Urinary bladder (tissue), 3 donors: ENCODE measurements at regions not wholly inside any gene's neighbourhood (a gene's known extent, or its start where the extent isn't known, plus 50 kb on each side); places are given as distances from the start of the nearest gene placed in this dataset.

Source experiments
- DNase-seq: peaks from one replicate; pipeline ENCODE4 v3.0.0-alpha.2; 2015; ENCODE audit errors: extremely low spot score
- H3K27ac ChIP-seq: one replicate; pipeline ENCODE4 v1.5.1; 2013; ENCODE audit warnings: low read depth, mild to moderate bottlenecking, moderate library complexity
- H3K36me3 ChIP-seq: one replicate; pipeline ENCODE4 v1.6.1; 2013; ENCODE audit warnings: mild to moderate bottlenecking, moderate library complexity; ENCODE audit not compliant: insufficient read depth
- H3K4me1 ChIP-seq: one replicate; pipeline ENCODE4 v1.6.1; 2013; ENCODE audit warnings: mild to moderate bottlenecking, moderate library complexity; ENCODE audit not compliant: insufficient read depth
- H3K4me3 ChIP-seq: one replicate; pipeline ENCODE4 v1.5.1; 2013; ENCODE audit warnings: low read depth, low read length
- WGBS: extraction: QIAGEN DNeasy Blood & Tissue Kit; methylation state at CpG from one replicate; pipeline ENCODE4 v1.1.7; 2013; 5-methylcytosine and 5-hydroxymethylcytosine counted together
- donor health status: healthy with polysubstance abuse.
- donor health status: healthy.

GRCh38 chr11:40062616-40063015 is 1396.8 kb downstream of the LRRC4C start:
- 85% methylated on average over 2 of the region's 2 CpGs for WGBS
- no peaks in the 10 kb centered on the region for H3K4me1 ChIP-seq
- H3K4me3 ChIP-seq, result no peak overlapping the region
- H3K27ac ChIP-seq, result no peak overlapping the region
- H3K36me3 ChIP-seq, result no peaks in the 10 kb centered on the region
- DNase-seq, result no peak

- no peak for DNase-seq
- H3K27ac ChIP-seq, result no peak overlapping the region
- no peaks in the 10 kb centered on the region for H3K36me3 ChIP-seq
- no peak overlapping the region for H3K4me3 ChIP-seq
- H3K4me1 ChIP-seq, result no peaks in the 10 kb centered on the region
- 83% methylated on average over 3 of the region's 3 CpGs for WGBS
Measured at GRCh38 chr11:40061221-40061620, 1398.2 kb downstream of the LRRC4C start.

GRCh38 chr11:40054631-40055030 is 1404.8 kb downstream of the LRRC4C start:
- no peak for DNase-seq
- Histone ChIP-seq H3K36me3 (no peaks in the 10 kb centered on the region), H3K4me3 (no peak overlapping the region), H3K27ac (no peak overlapping the region), H3K4me1 (no peaks in the 10 kb centered on the region)

GRCh38 chr11:40045312-40045711 is 1414.1 kb downstream of the LRRC4C start:
- DNase-seq, result no peak
- Histone ChIP-seq H3K36me3 (no peaks in the 10 kb centered on the region), H3K4me1 (no peaks in the 10 kb centered on the region), H3K27ac (no peak overlapping the region), H3K4me3 (no peak overlapping the region)
- whole genome bisulfite sequencing, result 83% methylated on average over 3 of the region's 3 CpGs

- no peak overlapping the region for H3K27ac ChIP-seq
- no peaks in the 10 kb centered on the region for H3K4me1 ChIP-seq
- H3K36me3 ChIP-seq, result no peaks in the 10 kb centered on the region
- DNase-seq, result no peak
- no peak overlapping the region for H3K4me3 ChIP-seq
- 44% methylated on average over 2 of the region's 2 CpGs for WGBS
Measured at GRCh38 chr11:40037005-40037404, 1422.4 kb downstream of the LRRC4C start.

GRCh38 chr11:40032331-40032730 is 1427.1 kb downstream of the LRRC4C start:
- H3K4me1 ChIP-seq, result no peaks in the 10 kb centered on the region
- no peak overlapping the region for H3K27ac ChIP-seq
- DNase-seq, result no peak
- H3K36me3 ChIP-seq, result no peaks in the 10 kb centered on the region
- H3K4me3 ChIP-seq, result no peak overlapping the region
- WGBS, result 64% methylated on average over 3 of the region's 3 CpGs

- no peaks in the 10 kb centered on the region for H3K4me1 ChIP-seq
- WGBS, result 46% methylated on average over 2 of the region's 2 CpGs
Measured at GRCh38 chr11:40030867-40031266, 1428.6 kb downstream of the LRRC4C start.

GRCh38 chr11:40029391-40029790 is 1430.1 kb downstream of the LRRC4C start:
- DNase-seq, result peak; percentile 2
- 34% methylated on average over 13 of the region's 13 CpGs for WGBS
- Histone ChIP-seq H3K27ac (no peak overlapping the region), H3K4me3 (no peak overlapping the region), H3K4me1 (no peaks in the 10 kb centered on the region), H3K36me3 (no peaks in the 10 kb centered on the region)

More at GRCh38 chr11:40030867-40031266, 1428.6 kb downstream of the LRRC4C start:
- no peak for DNase-seq
- no peak overlapping the region for H3K27ac ChIP-seq
- H3K4me3 ChIP-seq, result no peak overlapping the region
- no peaks in the 10 kb centered on the region for H3K36me3 ChIP-seq

GRCh38 chr11:40027720-40028119 is 1431.7 kb downstream of the LRRC4C start:
- no peak for DNase-seq
- WGBS, result 91% methylated on average over 5 of the region's 5 CpGs
- Histone ChIP-seq H3K36me3 (no peaks in the 10 kb centered on the region), H3K4me1 (no peaks in the 10 kb centered on the region), H3K4me3 (no peak overlapping the region), H3K27ac (no peak overlapping the region)

GRCh38 chr11:40023724-40024123 is 1435.7 kb downstream of the LRRC4C start:
- no peak for DNase-seq
- Histone ChIP-seq H3K4me1 (no peaks in the 10 kb centered on the region), H3K27ac (no peak overlapping the region), H3K36me3 (no peaks in the 10 kb centered on the region), H3K4me3 (no peak overlapping the region)

GRCh38 chr11:40010011-40010410 is 1449.4 kb downstream of the LRRC4C start:
- Histone ChIP-seq H3K4me3 (no peak overlapping the region), H3K36me3 (no peaks in the 10 kb centered on the region), H3K4me1 (no peaks in the 10 kb centered on the region), H3K27ac (no peak overlapping the region)
- WGBS, result 44% methylated on average over 3 of the region's 3 CpGs
- DNase-seq, result no peak

GRCh38 chr11:39992551-39992950 is 1466.9 kb downstream of the LRRC4C start:
- H3K36me3 ChIP-seq, result no peaks in the 10 kb centered on the region
- 87% methylated on average over 2 of the region's 2 CpGs for WGBS
- no peaks in the 10 kb centered on the region for H3K4me1 ChIP-seq
- H3K27ac ChIP-seq, result no peak overlapping the region
- DNase-seq, result no peak
- no peak overlapping the region for H3K4me3 ChIP-seq

- no peaks in the 10 kb centered on the region for H3K36me3 ChIP-seq
- H3K4me1 ChIP-seq, result no peaks in the 10 kb centered on the region
- no peak for DNase-seq
- 9% methylated on average over 6 of the region's 6 CpGs for WGBS
- H3K4me3 ChIP-seq, result no peak overlapping the region
- H3K27ac ChIP-seq, result no peak overlapping the region
Measured at GRCh38 chr11:39990421-39990831, 1469.0 kb downstream of the LRRC4C start.

GRCh38 chr11:39975091-39975490 is 1484.4 kb downstream of the LRRC4C start:
- no peak for DNase-seq
- 89% methylated on average over 1 of the region's 1 CpG for WGBS
- no peaks in the 10 kb centered on the region for H3K4me1 ChIP-seq
- no peak overlapping the region for H3K27ac ChIP-seq
- H3K4me3 ChIP-seq, result no peak overlapping the region
- H3K36me3 ChIP-seq, result no peaks in the 10 kb centered on the region

- DNase-seq, result no peak
- 80% methylated on average over 5 of the region's 5 CpGs for WGBS
- H3K36me3 ChIP-seq, result no peaks in the 10 kb centered on the region
- no peaks in the 10 kb centered on the region for H3K4me1 ChIP-seq
- no peak overlapping the region for H3K27ac ChIP-seq
- no peak overlapping the region for H3K4me3 ChIP-seq
Measured at GRCh38 chr11:39972461-39972860, 1487.0 kb downstream of the LRRC4C start.
